ENCODE measurements at regions not wholly inside any gene's neighbourhood (a gene's known extent, or its start where the extent isn't known, plus 50 kb on each side); places are given as distances from the start of the nearest gene placed in this dataset.

DNA sequence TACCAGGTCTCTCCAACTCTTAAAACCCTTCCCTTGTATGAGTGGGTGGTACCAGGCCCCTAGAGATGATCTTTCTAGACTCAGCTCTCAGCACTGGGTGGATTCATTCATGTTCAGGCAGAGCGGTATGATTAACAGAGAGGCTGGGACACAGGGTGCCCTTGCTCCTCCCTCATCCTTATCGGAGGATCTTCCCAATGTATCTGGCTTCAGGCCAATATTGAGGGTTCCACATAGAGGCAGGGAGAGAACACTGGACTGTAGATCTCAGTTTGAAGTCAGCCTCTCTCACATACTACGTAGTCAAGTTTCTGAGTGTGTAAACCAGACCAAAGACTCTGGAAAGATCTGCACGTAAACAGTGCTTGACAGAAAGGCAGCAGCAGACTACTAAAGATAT lies 366.2 kb downstream of the DHX35 start:
- Histone ChIP-seq H3K4me1 (ENCODE audit: insufficient read depth, low read length) (no peaks in the 10 kb centered on the region), H3K9me2 (replicated peaks; ENCODE audit: low read length) (no peaks in the 10 kb centered on the region), H3K4me3 (ENCODE audit: low read length) (no peak overlapping the region), H2AFZ (ENCODE audit: low read length) (no peak overlapping the region), H3K4me2 (ENCODE audit: low read length) (no peak overlapping the region), H3F3A (ENCODE audit: low read length, unreplicated experiment) (no peaks in the 10 kb centered on the region), H3K79me2 (ENCODE audit: low read length) (no peaks in the 10 kb centered on the region), H3K36me3 (ENCODE audit: low read depth, low read length) (no peaks in the 10 kb centered on the region), H3K27ac (ENCODE audit: low read length) (no peak overlapping the region), H4K20me1 (ENCODE audit: low read length) (no peaks in the 10 kb centered on the region), H3K9me3 (ENCODE audit: low read length) (0 out of 2 replicates have a peak, but pooled peaks cover 4% of the 10 kb centered on the region), H3K27me3 (ENCODE audit: low read length) (no peaks in the 10 kb centered on the region), H3K9ac (ENCODE audit: low read length) (no peak overlapping the region)
- CTCF ChIA-PET: no interaction called here
- intact Hi-C loops (cut with micrococcal nuclease): no loop called here
- no TSS peak for BruUV-seq (replicated peaks)
- ATAC-seq: no peak
- POLR2A ChIA-PET (ENCODE audit: unreplicated experiment): no interaction called here
- TF ChIP-seq EZH2 (IDR thresholded peaks at IDR 0.05; ENCODE audit: low read length, unreplicated experiment): no peak
- no peak for TF ChIP-seq EZH2phosphoT487 (IDR thresholded peaks at IDR 0.05; ENCODE audit: borderline replicate concordance, low read length)
- TF ChIP-seq, protein P1, sequence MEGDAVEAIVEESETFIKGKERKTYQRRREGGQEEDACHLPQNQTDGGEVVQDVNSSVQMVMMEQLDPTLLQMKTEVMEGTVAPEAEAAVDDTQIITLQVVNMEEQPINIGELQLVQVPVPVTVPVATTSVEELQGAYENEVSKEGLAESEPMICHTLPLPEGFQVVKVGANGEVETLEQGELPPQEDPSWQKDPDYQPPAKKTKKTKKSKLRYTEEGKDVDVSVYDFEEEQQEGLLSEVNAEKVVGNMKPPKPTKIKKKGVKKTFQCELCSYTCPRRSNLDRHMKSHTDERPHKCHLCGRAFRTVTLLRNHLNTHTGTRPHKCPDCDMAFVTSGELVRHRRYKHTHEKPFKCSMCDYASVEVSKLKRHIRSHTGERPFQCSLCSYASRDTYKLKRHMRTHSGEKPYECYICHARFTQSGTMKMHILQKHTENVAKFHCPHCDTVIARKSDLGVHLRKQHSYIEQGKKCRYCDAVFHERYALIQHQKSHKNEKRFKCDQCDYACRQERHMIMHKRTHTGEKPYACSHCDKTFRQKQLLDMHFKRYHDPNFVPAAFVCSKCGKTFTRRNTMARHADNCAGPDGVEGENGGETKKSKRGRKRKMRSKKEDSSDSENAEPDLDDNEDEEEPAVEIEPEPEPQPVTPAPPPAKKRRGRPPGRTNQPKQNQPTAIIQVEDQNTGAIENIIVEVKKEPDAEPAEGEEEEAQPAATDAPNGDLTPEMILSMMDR (conservative IDR thresholded peaks at IDR 0.05; ENCODE audit: low read depth, low read length): no peak
- no peak for DNase-seq

DNA sequence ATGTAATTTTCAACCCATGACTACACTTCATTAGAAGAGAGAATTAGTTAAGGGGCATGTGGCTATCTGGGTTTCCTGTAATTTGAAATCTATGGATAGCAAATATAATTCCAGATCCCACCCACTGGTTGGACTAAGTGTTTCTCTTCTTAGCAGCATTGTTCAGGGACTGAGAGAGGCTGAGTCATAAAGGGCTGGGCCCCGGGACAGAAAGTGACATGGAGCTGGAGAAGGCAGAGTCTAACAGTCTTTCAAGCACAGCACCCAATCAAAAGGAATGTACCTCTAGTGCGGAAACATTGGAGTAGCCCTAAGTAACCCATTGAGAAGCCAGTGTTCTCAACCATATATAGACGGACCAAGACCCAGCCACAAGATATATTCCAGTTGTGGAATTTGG lies 363.9 kb downstream of the DHX35 start:
- no peak for DNase-seq
- Histone ChIP-seq H2AFZ (ENCODE audit: low read length) (no peak overlapping the region), H3K9me3 (ENCODE audit: low read length) (no peaks in the 10 kb centered on the region), H3K36me3 (ENCODE audit: low read depth, low read length) (no peaks in the 10 kb centered on the region), H3K27me3 (ENCODE audit: low read length) (no peaks in the 10 kb centered on the region), H3K27ac (ENCODE audit: low read length) (no peak overlapping the region), H3F3A (ENCODE audit: low read length, unreplicated experiment) (no peaks in the 10 kb centered on the region), H3K4me2 (ENCODE audit: low read length) (no peak overlapping the region), H4K20me1 (ENCODE audit: low read length) (no peaks in the 10 kb centered on the region), H3K9me2 (replicated peaks; ENCODE audit: low read length) (no peaks in the 10 kb centered on the region), H3K4me3 (ENCODE audit: low read length) (no peak overlapping the region), H3K79me2 (ENCODE audit: low read length) (no peaks in the 10 kb centered on the region), H3K9ac (ENCODE audit: low read length) (no peak overlapping the region), H3K4me1 (ENCODE audit: insufficient read depth, low read length) (no peaks in the 10 kb centered on the region)
- intact Hi-C loops (cut with micrococcal nuclease): no loop called here
- TF ChIP-seq, protein P1 (conservative IDR thresholded peaks at IDR 0.05; ENCODE audit: low read depth, low read length): no peak
- TF ChIP-seq EZH2phosphoT487 (IDR thresholded peaks at IDR 0.05; ENCODE audit: borderline replicate concordance, low read length): no peak
- TF ChIP-seq EZH2 (IDR thresholded peaks at IDR 0.05; ENCODE audit: low read length, unreplicated experiment): no peak
- BruUV-seq (replicated peaks): no TSS peak
- ChIA-PET CTCF (no interaction called here), POLR2A (ENCODE audit: unreplicated experiment) (no interaction called here)
- ATAC-seq: no peak

DNA sequence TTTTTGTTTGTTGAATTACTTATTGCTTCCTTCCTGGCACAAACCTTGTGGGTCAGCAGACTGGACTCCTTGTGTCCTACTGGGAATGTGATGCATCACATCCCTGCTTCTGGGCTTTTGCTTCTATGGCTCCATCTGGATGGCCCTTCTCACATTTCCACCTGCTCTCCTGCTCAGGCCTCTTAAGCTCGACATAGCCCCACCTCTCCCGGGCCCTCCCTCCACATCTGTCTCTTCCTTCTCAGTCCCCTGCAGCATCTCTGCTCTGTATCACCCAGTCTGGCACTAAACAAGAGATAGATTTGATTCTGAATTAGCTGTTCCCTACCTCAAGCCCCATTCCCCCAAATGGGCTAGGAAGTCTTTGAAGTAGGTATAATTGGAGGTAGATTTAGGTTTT lies 356.8 kb downstream of the DHX35 start:
- POLR2A ChIA-PET (ENCODE audit: unreplicated experiment): no interaction called here
- intact Hi-C loops (cut with micrococcal nuclease): no loop called here

More for the DNA sequence above, 356.8 kb downstream of the DHX35 start:
- Histone ChIP-seq H3K27ac (ENCODE audit: low read length) (no peak overlapping the region), H3K4me3 (ENCODE audit: low read length) (no peak overlapping the region), H3K36me3 (ENCODE audit: low read depth, low read length) (no peaks in the 10 kb centered on the region), H3K9me3 (ENCODE audit: low read length) (0 out of 2 replicates have a peak, but pooled peaks cover 4% of the 10 kb centered on the region), H3K27me3 (ENCODE audit: low read length) (no peaks in the 10 kb centered on the region), H2AFZ (ENCODE audit: low read length) (no peak overlapping the region), H3K9me2 (replicated peaks; ENCODE audit: low read length) (no peaks in the 10 kb centered on the region), H3K9ac (ENCODE audit: low read length) (no peak overlapping the region), H3K79me2 (ENCODE audit: low read length) (no peaks in the 10 kb centered on the region), H3K4me2 (ENCODE audit: low read length) (no peak overlapping the region), H3K4me1 (ENCODE audit: insufficient read depth, low read length) (no peaks in the 10 kb centered on the region), H3F3A (ENCODE audit: low read length, unreplicated experiment) (no peaks in the 10 kb centered on the region), H4K20me1 (ENCODE audit: low read length) (no peaks in the 10 kb centered on the region)
- TF ChIP-seq, protein P1 (conservative IDR thresholded peaks at IDR 0.05; ENCODE audit: low read depth, low read length): no peak
- TF ChIP-seq EZH2phosphoT487 (IDR thresholded peaks at IDR 0.05; ENCODE audit: borderline replicate concordance, low read length) (no peak), EZH2 (IDR thresholded peaks at IDR 0.05; ENCODE audit: low read length, unreplicated experiment) (no peak)
- DNase-seq: no peak
- no TSS peak for BruUV-seq (replicated peaks)
- no peak for ATAC-seq
- CTCF ChIA-PET: no interaction called here
